H9 (cell line): ENCODE measurements at regions not wholly inside any gene's neighbourhood (a gene's known extent, or its start where the extent isn't known, plus 50 kb on each side); places are given as distances from the start of the nearest gene placed in this dataset.

ENCODE experiments used
- DNase-seq: peaks from one replicate; pipeline ENCODE4 v3.0.0-alpha.2; 2017
- H2AFZ ChIP-seq: one replicate; pipeline ENCODE4 v1.6.1; 2013; ENCODE audit warnings: mild to moderate bottlenecking, low read length, control low read depth, moderate library complexity
- H2AK5ac ChIP-seq: 2 replicates; pipeline ENCODE4 v1.6.1; 2013; ENCODE audit warnings: low read length, control low read depth, mixed read lengths; ENCODE audit not compliant: insufficient read length
- H2BK120ac ChIP-seq: one replicate; pipeline ENCODE4 v1.6.1; 2013; ENCODE audit warnings: low read depth, mild to moderate bottlenecking, low read length, control low read depth, inconsistent platforms; ENCODE audit not compliant: poor library complexity, severe bottlenecking
- H2BK12ac ChIP-seq: 2 replicates; pipeline ENCODE4 v1.6.1; 2013; ENCODE audit warnings: low read length, control low read depth, mixed read lengths, low read depth; ENCODE audit not compliant: insufficient read length
- H2BK15ac ChIP-seq: 2 replicates; pipeline ENCODE4 v1.6.1; 2013; ENCODE audit warnings: low read depth, low read length, control low read depth
- H2BK20ac ChIP-seq: one replicate; pipeline ENCODE4 v1.6.1; 2013; ENCODE audit warnings: low read depth, mild to moderate bottlenecking, low read length, control low read depth, inconsistent platforms; ENCODE audit not compliant: poor library complexity, severe bottlenecking
- H2BK5ac ChIP-seq: 2 replicates; pipeline ENCODE4 v1.6.1; 2013; ENCODE audit warnings: low read length, control low read depth, mixed read lengths; ENCODE audit not compliant: insufficient read length
- H3K14ac ChIP-seq: 2 replicates; pipeline ENCODE4 v1.6.1; 2013; ENCODE audit warnings: low read length, control low read depth; ENCODE audit not compliant: insufficient read depth
- H3K18ac ChIP-seq: 2 replicates; pipeline ENCODE4 v1.6.1; 2013; ENCODE audit warnings: low read depth, mild to moderate bottlenecking, mixed read lengths, low read length, control low read depth; ENCODE audit not compliant: insufficient read length
- H3K23ac ChIP-seq: 2 replicates; pipeline ENCODE4 v1.6.1; 2013; ENCODE audit warnings: low read length, control low read depth, mixed read lengths, low read depth; ENCODE audit not compliant: insufficient read length
- H3K23me2 ChIP-seq: 2 replicates; pipeline ENCODE4 v1.6.1; 2013; ENCODE audit warnings: low read depth, mild to moderate bottlenecking, mixed read lengths, low read length, control low read depth; ENCODE audit not compliant: insufficient read length, poor library complexity, severe bottlenecking
- H3K27ac ChIP-seq: 2 replicates; pipeline ENCODE4 v1.5.1; 2013; ENCODE audit warnings: low read length, control low read depth, mixed read lengths, low read depth; ENCODE audit not compliant: insufficient read length
- H3K27me3 ChIP-seq: 2 replicates; pipeline ENCODE4 v1.6.1; 2013; ENCODE audit warnings: low read length, control low read depth, inconsistent platforms; ENCODE audit not compliant: insufficient read depth
- H3K4ac ChIP-seq: 2 replicates; pipeline ENCODE4 v1.6.1; 2013; ENCODE audit warnings: low read depth, mild to moderate bottlenecking, control low read depth, inconsistent platforms, low read length, moderate library complexity
- H3K4me1 ChIP-seq: 2 replicates; pipeline ENCODE4 v1.6.1; 2013; ENCODE audit warnings: low read length, control low read depth, inconsistent platforms; ENCODE audit not compliant: insufficient read depth
- H3K4me2 ChIP-seq: 2 replicates; pipeline ENCODE4 v1.6.1; 2013; ENCODE audit warnings: low read length, control low read depth, mixed read lengths; ENCODE audit not compliant: insufficient read length, insufficient read depth
- H3K56ac ChIP-seq: 2 replicates; pipeline ENCODE4 v1.6.1; 2013; ENCODE audit warnings: low read depth, mild to moderate bottlenecking, mixed read lengths, low read length, control low read depth; ENCODE audit not compliant: insufficient read length
- H3K79me1 ChIP-seq: 2 replicates; pipeline ENCODE4 v1.6.1; 2013; ENCODE audit warnings: low read depth, mild to moderate bottlenecking, moderate library complexity, low read length, control low read depth, inconsistent platforms; ENCODE audit not compliant: insufficient read depth, poor library complexity, severe bottlenecking
- H3K79me2 ChIP-seq: 2 replicates; pipeline ENCODE4 v1.6.1; 2013; ENCODE audit warnings: low read length, control low read depth, inconsistent platforms; ENCODE audit not compliant: insufficient read depth
- H3K9ac ChIP-seq: 2 replicates; pipeline ENCODE4 v1.6.1; 2013; ENCODE audit warnings: low read length, control low read depth, mixed read lengths; ENCODE audit not compliant: insufficient read length; ENCODE audit errors: extremely low read depth
- H3K9me3 ChIP-seq: one replicate; pipeline ENCODE4 v1.6.1; 2013; ENCODE audit warnings: low read depth, low read length, inconsistent platforms; ENCODE audit not compliant: control insufficient read depth
- H3T11ph ChIP-seq: one replicate; pipeline ENCODE4 v1.6.1; 2013; ENCODE audit warnings: mild to moderate bottlenecking, low read length, control low read depth, inconsistent platforms
- H4K20me1 ChIP-seq: one replicate; pipeline ENCODE4 v1.6.1; 2013; ENCODE audit not compliant: control insufficient read depth, insufficient read length, insufficient read depth
- H4K5ac ChIP-seq: 2 replicates; pipeline ENCODE4 v1.6.1; 2013; ENCODE audit warnings: low read depth, mild to moderate bottlenecking, mixed read lengths, low read length, control low read depth; ENCODE audit not compliant: insufficient read length
- H4K8ac ChIP-seq: replicated peaks from 2 replicates; pipeline ENCODE4 v1.6.1; 2013; ENCODE audit warnings: low read length, control low read depth, mixed read lengths, low read depth; ENCODE audit not compliant: insufficient read length
- H4K91ac ChIP-seq: 2 replicates; pipeline ENCODE4 v1.6.1; 2013; ENCODE audit warnings: low read depth, mild to moderate bottlenecking, moderate library complexity, mixed read lengths, low read length, control low read depth; ENCODE audit not compliant: insufficient read length
- H3K27ac Mint-ChIP-seq, 3 experiments: 2 replicates in 2 of 3; 3 replicates in 1 of 3; pipeline ENCODE4 v1.8.0; 2020 to 2021; ENCODE audit warnings: mixed read lengths in 3 of 3, mild to moderate bottlenecking in 1 of 3, moderate library complexity in 1 of 3
- H3K27me3 Mint-ChIP-seq: 2 replicates; pipeline ENCODE4 v1.8.0; 2021; ENCODE audit warnings: low read depth, mild to moderate bottlenecking, moderate library complexity, mixed read lengths
- H3K36me3 Mint-ChIP-seq, 3 experiments: 2 replicates in 2 of 3; 3 replicates in 1 of 3; pipeline ENCODE4 v1.8.0; 2020 to 2021; ENCODE audit warnings: low read depth in 3 of 3, mixed read lengths in 3 of 3; ENCODE audit not compliant: insufficient read depth in 1 of 3
- H3K4me1 Mint-ChIP-seq, 2 experiments: 2 replicates each; pipeline ENCODE4 v1.8.0; 2020; ENCODE audit warnings: mixed read lengths in 2 of 2
- H3K4me3 Mint-ChIP-seq, 2 experiments: 2 replicates in 1 of 2; 3 replicates in 1 of 2; pipeline ENCODE4 v1.8.0; 2020 to 2021; ENCODE audit warnings: mild to moderate bottlenecking in 2 of 2, mixed read lengths in 2 of 2, moderate library complexity in 1 of 2
- H3K9me3 Mint-ChIP-seq, 2 experiments: 2 replicates in 1 of 2; 3 replicates in 1 of 2; pipeline ENCODE4 v1.8.0; 2020; ENCODE audit warnings: mild to moderate bottlenecking in 2 of 2, mixed read lengths in 2 of 2, moderate library complexity in 1 of 2
- CTCF ChIP-seq: fragments of 200-600 bp; sonication (generic); conservative IDR thresholded peaks from 3 replicates; pipeline ENCODE4 v1.8.0; 2021; ENCODE audit warnings: antibody characterized with exemption, mild to moderate bottlenecking
- WGBS: extraction: QIAGEN DNeasy Blood & Tissue Kit; methylation state at CpG from one replicate; pipeline ENCODE4 v1.1.7; 2013; ENCODE audit warnings: missing lambda C conversion rate, low lambda C conversion rate, mixed read lengths; ENCODE audit not compliant: insufficient read length; ENCODE audit errors: extremely low coverage; 5-methylcytosine and 5-hydroxymethylcytosine counted together

DNA sequence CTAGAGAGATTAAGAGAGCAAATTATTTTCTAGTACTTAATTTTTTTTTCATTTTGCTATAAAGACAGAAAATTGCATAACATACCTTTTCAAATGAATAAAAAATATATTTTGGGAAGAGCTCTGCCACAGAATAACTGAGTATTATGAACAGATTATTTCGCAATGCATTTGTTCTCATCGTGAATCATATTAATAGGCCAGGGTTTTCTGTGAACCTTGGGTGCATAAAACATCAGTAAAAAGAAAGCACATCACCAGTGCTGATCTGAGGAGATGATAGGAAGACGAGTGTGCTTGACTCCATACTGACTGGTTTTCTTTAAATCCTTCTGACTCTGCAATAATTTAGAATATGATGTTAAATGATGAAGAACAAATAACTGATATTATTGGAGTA, 409.1 kb downstream of the CPS1 start:
- DNase-seq = no peak
- Histone ChIP-seq H3K4me2 (no peak overlapping the region), H4K8ac (no peak overlapping the region), H3K27me3 (no peaks in the 10 kb centered on the region), H2AK5ac (no peak overlapping the region), H2BK15ac (no peak overlapping the region), H3K4me1 (no peaks in the 10 kb centered on the region), H3K9me3 (no peaks in the 10 kb centered on the region), H3K56ac (no peak overlapping the region), H3K79me1 (no peaks in the 10 kb centered on the region), H3K79me2 (no peaks in the 10 kb centered on the region), H2BK12ac (no peak overlapping the region), H2BK120ac (no peak overlapping the region), H3K14ac (no peak overlapping the region), H4K20me1 (no peaks in the 10 kb centered on the region), H3K18ac (no peak overlapping the region), H2BK5ac (no peak overlapping the region), H3T11ph (no peak overlapping the region), H3K27ac (no peak overlapping the region), H3K23ac (no peak overlapping the region), H4K91ac (no peak overlapping the region), H3K4ac (no peak overlapping the region), H2AFZ (no peak overlapping the region), H3K23me2 (no peaks in the 10 kb centered on the region), H2BK20ac (no peak overlapping the region), H4K5ac (no peak overlapping the region), H3K9ac (no peak overlapping the region)
- Mint-ChIP-seq H3K4me3 (no peak overlapping the region), H3K36me3 (no peaks in the 10 kb centered on the region), H3K27ac (no peak overlapping the region), H3K4me1 (no peaks in the 10 kb centered on the region), H3K27me3 (no peaks in the 10 kb centered on the region), H3K9me3 (no peaks in the 10 kb centered on the region)
- no CpG with 5 or more reads among the region's 3 CpGs for WGBS
- no peak for TF ChIP-seq CTCF
